ENCODE measurements at regions not wholly inside any gene's neighbourhood (a gene's known extent, or its start where the extent isn't known, plus 50 kb on each side); places are given as distances from the start of the nearest gene placed in this dataset.

DNA sequence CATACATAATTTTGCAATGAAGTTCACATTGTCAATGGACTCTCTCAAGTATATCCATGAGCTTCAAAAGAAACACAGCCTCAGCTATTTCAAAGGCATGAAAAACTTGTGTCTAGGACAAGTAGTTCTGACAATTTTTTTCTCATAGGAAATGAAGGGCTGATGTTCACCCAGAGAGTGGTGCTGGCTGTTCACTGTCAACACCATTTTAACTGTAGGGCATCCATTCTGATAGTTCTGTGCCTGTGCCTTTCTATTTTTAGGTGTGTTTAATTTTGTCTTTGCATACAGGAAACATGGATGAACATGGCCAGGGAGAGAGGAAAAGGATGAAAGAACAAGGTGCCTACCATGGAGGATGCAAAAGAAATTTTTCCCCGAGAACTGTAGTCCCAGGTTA, 135.3 kb upstream of the MAP9 start:
- DNase-seq (ENCODE audit: low read depth) = no peak
- Histone ChIP-seq H3K9me3 (ENCODE audit: control insufficient read depth, low read length) (no peaks in the 10 kb centered on the region), H3K27me3 (replicated peaks; ENCODE audit: control insufficient read depth, insufficient read depth, low read length) (no peaks in the 10 kb centered on the region), H3K4me3 (ENCODE audit: low read length) (no peak overlapping the region), H3K4me1 (ENCODE audit: control insufficient read depth, insufficient read depth, low read length) (peaks cover 18% of the 10 kb centered on the region), H3K36me3 (ENCODE audit: control insufficient read depth, insufficient read depth, low read length, severe bottlenecking) (no peaks in the 10 kb centered on the region), H3K9ac (ENCODE audit: low read length) (no peak overlapping the region)

DNA sequence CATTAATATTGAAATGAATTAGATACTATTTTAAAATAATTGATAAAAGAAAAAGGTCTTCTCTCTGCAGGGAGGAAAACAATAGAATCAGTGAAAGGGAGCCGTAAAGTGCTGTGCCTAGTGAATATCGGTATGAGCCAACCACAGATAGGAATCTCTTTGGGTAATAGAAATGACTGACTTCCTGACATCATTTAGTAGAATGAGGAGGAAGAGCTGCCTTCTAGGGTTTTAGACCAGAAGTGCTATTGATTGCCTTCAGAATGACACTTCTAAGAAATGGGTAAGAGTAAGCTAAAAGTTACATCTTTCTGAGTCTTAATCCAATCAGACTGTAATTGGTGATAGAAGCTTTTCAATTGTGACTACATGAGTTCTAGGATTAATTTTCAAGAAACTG, 134.0 kb upstream of the MAP9 start:
- H3K4me1 ChIP-seq (ENCODE audit: control insufficient read depth, insufficient read depth, low read length) = peaks cover 18% of the 10 kb centered on the region
- no peaks in the 10 kb centered on the region for H3K9me3 ChIP-seq (ENCODE audit: control insufficient read depth, low read length)
- no peak for DNase-seq (ENCODE audit: low read depth)
- no peaks in the 10 kb centered on the region for H3K27me3 ChIP-seq (replicated peaks; ENCODE audit: control insufficient read depth, insufficient read depth, low read length)
- H3K4me3 ChIP-seq (ENCODE audit: low read length) = no peak overlapping the region
- H3K36me3 ChIP-seq (ENCODE audit: control insufficient read depth, insufficient read depth, low read length, severe bottlenecking) = no peaks in the 10 kb centered on the region
- no peak overlapping the region for H3K9ac ChIP-seq (ENCODE audit: low read length)

DNA sequence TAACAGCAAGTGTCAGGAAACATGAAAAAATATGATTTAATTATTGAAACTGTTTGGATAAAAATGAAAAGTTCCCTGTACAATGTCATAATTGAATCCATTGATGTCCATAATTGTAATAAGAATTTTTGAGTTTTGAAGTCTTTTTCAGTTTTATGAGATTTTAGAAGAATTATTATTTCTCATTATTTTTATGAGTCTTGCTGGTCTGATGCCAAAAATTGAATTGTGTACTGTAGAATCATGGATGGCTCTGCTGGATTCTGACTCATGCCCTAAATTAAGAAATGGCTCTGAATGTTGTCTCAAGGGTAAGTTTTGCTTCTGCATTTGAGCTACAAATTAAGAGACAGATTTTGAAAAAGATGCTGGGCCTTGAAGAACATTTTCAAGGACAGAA, 132.8 kb upstream of the MAP9 start:
- Histone ChIP-seq H3K4me1 (ENCODE audit: control insufficient read depth, insufficient read depth, low read length) (peaks cover 18% of the 10 kb centered on the region), H3K9ac (ENCODE audit: low read length) (no peak overlapping the region), H3K4me3 (ENCODE audit: low read length) (no peak overlapping the region), H3K36me3 (ENCODE audit: control insufficient read depth, insufficient read depth, low read length, severe bottlenecking) (no peaks in the 10 kb centered on the region), H3K27me3 (replicated peaks; ENCODE audit: control insufficient read depth, insufficient read depth, low read length) (no peaks in the 10 kb centered on the region), H3K9me3 (ENCODE audit: control insufficient read depth, low read length) (no peaks in the 10 kb centered on the region)
- DNase-seq (ENCODE audit: low read depth) = peak; percentile 67

DNA sequence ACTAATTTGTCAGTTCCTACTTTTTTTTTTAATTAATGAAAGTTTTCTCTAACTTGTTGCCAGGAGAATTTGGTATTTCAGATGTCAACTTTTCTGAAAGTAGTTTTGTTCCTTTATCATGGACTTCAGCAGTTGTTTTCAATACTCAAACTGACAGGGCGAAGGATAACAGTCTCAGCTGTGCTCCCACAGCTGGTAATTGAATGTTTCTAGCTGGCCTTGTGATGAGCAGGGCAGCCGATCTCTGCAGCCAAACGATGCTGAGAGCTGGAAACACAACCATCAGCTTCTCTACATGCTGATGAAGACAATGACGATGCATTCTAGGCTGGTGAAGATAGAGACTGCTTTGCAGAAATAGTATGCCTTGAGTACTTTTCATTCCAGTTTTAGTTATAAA, 130.0 kb upstream of the MAP9 start:
- H3K4me3 ChIP-seq (ENCODE audit: low read length) = no peak overlapping the region
- H3K36me3 ChIP-seq (ENCODE audit: control insufficient read depth, insufficient read depth, low read length, severe bottlenecking) = no peaks in the 10 kb centered on the region

DNA sequence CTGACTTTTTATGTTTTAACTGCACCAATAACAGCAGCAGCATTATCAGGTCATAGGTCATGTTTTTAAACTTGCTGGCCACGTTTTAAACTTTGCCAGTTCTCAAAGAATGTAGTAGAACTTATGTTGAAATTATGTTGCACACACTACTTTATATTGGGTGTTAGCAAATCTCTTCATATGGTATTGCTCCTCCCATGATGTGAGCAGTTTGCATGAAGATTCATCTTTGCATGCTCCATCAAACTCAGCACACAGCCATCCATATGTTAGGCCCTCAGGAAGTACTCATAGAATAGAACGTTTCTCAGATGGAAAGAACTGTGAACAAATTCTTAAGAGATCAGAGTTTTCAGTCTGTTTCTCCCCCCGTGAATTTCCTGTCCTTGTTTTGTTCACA, 128.6 kb upstream of the MAP9 start:
- no peak for DNase-seq (ENCODE audit: low read depth)
- no peaks in the 10 kb centered on the region for H3K27me3 ChIP-seq (replicated peaks; ENCODE audit: control insufficient read depth, insufficient read depth, low read length)
- H3K4me1 ChIP-seq (ENCODE audit: control insufficient read depth, insufficient read depth, low read length) = peaks cover 11% of the 10 kb centered on the region
- H3K9me3 ChIP-seq (ENCODE audit: control insufficient read depth, low read length) = peaks cover 4% of the 10 kb centered on the region
- H3K9ac ChIP-seq (ENCODE audit: low read length) = no peak overlapping the region
- no peaks in the 10 kb centered on the region for H3K36me3 ChIP-seq (ENCODE audit: control insufficient read depth, insufficient read depth, low read length, severe bottlenecking)
- H3K4me3 ChIP-seq (ENCODE audit: low read length) = no peak overlapping the region

More for the DNA sequence above, 130.0 kb upstream of the MAP9 start:
- H3K4me1 ChIP-seq (ENCODE audit: control insufficient read depth, insufficient read depth, low read length) = peaks cover 11% of the 10 kb centered on the region
- no peak for DNase-seq (ENCODE audit: low read depth)
- no peaks in the 10 kb centered on the region for H3K27me3 ChIP-seq (replicated peaks; ENCODE audit: control insufficient read depth, insufficient read depth, low read length)
- H3K9me3 ChIP-seq (ENCODE audit: control insufficient read depth, low read length) = peaks cover 4% of the 10 kb centered on the region
- no peak overlapping the region for H3K9ac ChIP-seq (ENCODE audit: low read length)

DNA sequence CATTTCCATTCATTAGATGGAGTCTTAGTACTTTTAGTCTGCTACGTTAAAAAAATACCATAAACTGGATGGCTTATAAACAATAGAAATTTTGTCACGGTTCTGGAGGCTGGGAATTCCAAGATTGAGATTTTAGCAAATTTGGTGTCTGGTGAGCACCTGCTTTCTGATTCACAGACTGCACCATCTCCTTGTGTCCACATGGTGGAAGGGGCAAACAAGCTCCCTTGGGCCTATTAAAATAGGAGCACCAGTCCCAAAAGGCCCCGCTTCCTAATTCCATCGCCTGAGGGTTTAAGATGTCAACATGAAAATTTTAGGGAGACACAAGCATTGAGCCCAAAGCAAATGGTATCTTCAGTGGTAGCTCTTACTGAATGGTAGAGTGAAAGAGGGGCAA, 120.5 kb upstream of the MAP9 start:
- Histone ChIP-seq H3K36me3 (ENCODE audit: control insufficient read depth, insufficient read depth, low read length, severe bottlenecking) (no peaks in the 10 kb centered on the region), H3K4me1 (ENCODE audit: control insufficient read depth, insufficient read depth, low read length) (no peaks in the 10 kb centered on the region), H3K27me3 (replicated peaks; ENCODE audit: control insufficient read depth, insufficient read depth, low read length) (no peaks in the 10 kb centered on the region), H3K9ac (ENCODE audit: low read length) (no peak overlapping the region), H3K4me3 (ENCODE audit: low read length) (no peak overlapping the region), H3K9me3 (ENCODE audit: control insufficient read depth, low read length) (no peaks in the 10 kb centered on the region)
- DNase-seq (ENCODE audit: low read depth) = no peak

DNA sequence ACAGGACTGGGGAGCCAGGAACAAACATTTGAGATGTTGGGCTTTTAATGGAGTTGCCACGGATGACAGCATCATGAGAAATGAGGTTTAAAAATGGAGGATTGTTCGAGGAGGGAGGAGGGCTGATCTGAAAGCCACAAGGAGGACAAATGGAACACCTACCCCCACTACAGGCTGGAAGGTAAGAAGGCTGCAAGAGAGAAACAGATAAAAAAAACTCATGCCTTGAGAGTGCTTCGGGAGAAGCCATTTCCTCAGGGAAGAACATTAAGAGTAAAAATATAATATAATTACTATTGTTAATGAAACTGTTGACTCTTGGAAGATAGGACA, 119.5 kb upstream of the MAP9 start:
- Histone ChIP-seq H3K27me3 (replicated peaks; ENCODE audit: control insufficient read depth, insufficient read depth, low read length) (no peaks in the 10 kb centered on the region), H3K9ac (ENCODE audit: low read length) (no peak overlapping the region), H3K4me1 (ENCODE audit: control insufficient read depth, insufficient read depth, low read length) (peaks cover 4% of the 10 kb centered on the region), H3K36me3 (ENCODE audit: control insufficient read depth, insufficient read depth, low read length, severe bottlenecking) (no peaks in the 10 kb centered on the region), H3K9me3 (ENCODE audit: control insufficient read depth, low read length) (no peaks in the 10 kb centered on the region), H3K4me3 (ENCODE audit: low read length) (no peak overlapping the region)
- no peak for DNase-seq (ENCODE audit: low read depth)

DNA sequence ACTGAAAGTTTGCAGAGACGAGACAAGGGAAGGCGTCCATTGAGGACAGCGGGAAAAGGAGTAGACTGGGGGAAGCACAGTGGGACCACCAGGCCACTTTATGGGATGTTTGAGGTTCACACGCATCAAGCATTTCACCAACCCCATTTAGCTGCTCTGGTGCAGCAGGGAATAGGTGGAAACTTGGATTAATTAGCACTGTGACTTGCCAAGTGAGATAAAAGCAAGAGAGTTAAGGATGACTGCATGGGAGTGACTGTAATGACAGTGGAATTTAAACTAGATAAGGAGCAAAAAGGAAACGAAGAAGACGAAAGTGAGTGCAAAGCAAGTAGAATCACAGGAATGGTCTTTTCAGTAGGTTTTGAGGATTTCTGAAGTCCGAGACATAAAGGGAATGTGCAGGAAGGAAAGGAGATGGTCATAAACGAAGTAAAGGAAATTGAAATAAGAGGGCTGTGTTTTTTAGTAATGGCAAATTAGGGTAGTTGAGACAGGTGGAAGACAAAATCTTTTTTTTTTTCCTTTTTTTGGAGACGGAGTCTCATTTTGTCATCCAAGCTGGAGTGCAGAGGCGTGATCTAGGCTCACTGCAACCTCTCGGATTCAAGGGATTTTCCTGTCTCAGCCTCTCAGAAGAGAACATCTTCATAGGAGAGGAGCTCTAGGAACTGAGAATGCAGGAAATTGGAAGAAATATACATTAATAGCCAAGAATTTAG, 119.0 kb upstream of the MAP9 start:
- H3K36me3 ChIP-seq (ENCODE audit: control insufficient read depth, insufficient read depth, low read length, severe bottlenecking) = no peaks in the 10 kb centered on the region
- peaks cover 9% of the 10 kb centered on the region for H3K4me1 ChIP-seq (ENCODE audit: control insufficient read depth, insufficient read depth, low read length)
- H3K4me3 ChIP-seq (ENCODE audit: low read length) = no peak overlapping the region
- H3K27me3 ChIP-seq (replicated peaks; ENCODE audit: control insufficient read depth, insufficient read depth, low read length) = no peaks in the 10 kb centered on the region
- H3K9ac ChIP-seq (ENCODE audit: low read length) = no peak overlapping the region
- H3K9me3 ChIP-seq (ENCODE audit: control insufficient read depth, low read length) = no peaks in the 10 kb centered on the region
- no peak for DNase-seq (ENCODE audit: low read depth)

DNA sequence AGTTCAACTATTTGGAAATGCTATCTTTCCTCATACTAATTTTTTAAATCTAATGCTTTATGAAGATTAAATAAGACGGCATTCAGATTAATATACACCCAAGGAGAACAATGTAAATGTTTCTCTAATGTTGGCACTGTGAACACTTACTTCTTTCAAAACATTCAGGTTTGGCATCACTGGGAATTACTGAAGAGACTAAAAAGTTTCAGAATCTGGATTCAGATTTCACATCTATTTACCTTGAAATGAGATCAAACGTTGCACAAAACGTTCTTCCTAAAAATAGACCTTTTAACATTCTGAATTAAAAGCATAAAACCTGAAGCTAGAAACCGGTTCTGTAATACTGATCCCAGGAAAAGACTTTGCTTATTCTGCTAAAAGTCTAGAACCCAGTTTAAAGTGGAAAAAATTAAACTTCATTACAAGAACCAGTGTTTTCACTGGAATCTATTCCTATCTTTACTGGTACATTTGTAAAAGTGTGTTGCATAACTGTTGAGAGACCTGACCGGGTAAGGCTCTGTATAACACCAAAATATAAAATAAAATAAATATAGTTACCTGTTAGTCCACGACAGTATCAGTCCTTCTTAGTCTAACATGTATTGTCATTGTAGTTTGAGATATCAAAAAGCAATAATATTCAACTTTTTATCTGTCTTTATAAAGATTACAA, 117.4 kb upstream of the MAP9 start:
- Histone ChIP-seq H3K4me1 (ENCODE audit: control insufficient read depth, insufficient read depth, low read length) (peaks cover 10% of the 10 kb centered on the region), H3K36me3 (ENCODE audit: control insufficient read depth, insufficient read depth, low read length, severe bottlenecking) (no peaks in the 10 kb centered on the region), H3K9me3 (ENCODE audit: control insufficient read depth, low read length) (no peaks in the 10 kb centered on the region), H3K27me3 (replicated peaks; ENCODE audit: control insufficient read depth, insufficient read depth, low read length) (no peaks in the 10 kb centered on the region), H3K4me3 (ENCODE audit: low read length) (no peak overlapping the region), H3K9ac (ENCODE audit: low read length) (no peak overlapping the region)
- no peak for DNase-seq (ENCODE audit: low read depth)

DNA sequence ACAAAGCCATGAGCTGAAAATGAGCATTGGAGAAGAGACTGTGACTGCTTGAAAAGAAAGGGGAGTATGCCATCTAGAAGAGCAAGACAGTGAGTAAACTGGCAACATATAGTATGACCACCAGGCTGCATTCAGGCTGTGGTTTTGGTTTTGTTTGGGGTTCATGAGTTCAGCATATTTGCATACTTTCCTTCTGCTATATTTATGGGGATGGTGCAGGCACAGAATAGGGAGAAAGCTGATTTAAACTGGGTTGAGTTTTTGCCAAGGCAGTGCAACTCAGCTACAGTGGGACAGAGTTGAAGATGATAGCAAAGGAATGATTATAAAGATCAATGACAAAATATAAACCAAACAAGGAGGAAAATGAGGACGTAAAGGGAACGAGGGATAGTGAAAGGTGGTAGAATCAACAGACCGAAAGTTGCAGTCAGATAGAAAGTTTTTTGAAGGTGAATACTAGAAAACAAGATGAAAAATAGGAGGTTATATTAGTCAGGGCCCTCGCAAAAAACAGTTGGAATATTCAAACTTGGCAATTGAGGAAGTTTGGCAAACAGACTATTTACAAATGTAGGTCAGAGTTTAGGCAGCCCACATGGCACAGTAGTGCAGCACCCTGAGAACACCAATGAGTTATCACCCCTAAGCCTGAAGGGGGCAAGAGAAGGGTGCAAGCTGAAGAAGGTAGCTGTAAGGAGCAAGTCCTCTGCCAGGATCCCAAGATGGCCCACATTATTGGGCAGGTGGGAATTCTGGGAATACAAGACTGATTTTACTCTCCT, 114.8 kb upstream of the MAP9 start:
- H3K9ac ChIP-seq (ENCODE audit: low read length) = no peak overlapping the region
- H3K27me3 ChIP-seq (replicated peaks; ENCODE audit: control insufficient read depth, insufficient read depth, low read length) = no peaks in the 10 kb centered on the region
- peaks cover 10% of the 10 kb centered on the region for H3K4me1 ChIP-seq (ENCODE audit: control insufficient read depth, insufficient read depth, low read length)
- H3K4me3 ChIP-seq (ENCODE audit: low read length) = peak overlapping the region; percentile 31
- DNase-seq (ENCODE audit: low read depth) = peak; percentile 22
- H3K9me3 ChIP-seq (ENCODE audit: control insufficient read depth, low read length) = no peaks in the 10 kb centered on the region
- H3K36me3 ChIP-seq (ENCODE audit: control insufficient read depth, insufficient read depth, low read length, severe bottlenecking) = no peaks in the 10 kb centered on the region

DNA sequence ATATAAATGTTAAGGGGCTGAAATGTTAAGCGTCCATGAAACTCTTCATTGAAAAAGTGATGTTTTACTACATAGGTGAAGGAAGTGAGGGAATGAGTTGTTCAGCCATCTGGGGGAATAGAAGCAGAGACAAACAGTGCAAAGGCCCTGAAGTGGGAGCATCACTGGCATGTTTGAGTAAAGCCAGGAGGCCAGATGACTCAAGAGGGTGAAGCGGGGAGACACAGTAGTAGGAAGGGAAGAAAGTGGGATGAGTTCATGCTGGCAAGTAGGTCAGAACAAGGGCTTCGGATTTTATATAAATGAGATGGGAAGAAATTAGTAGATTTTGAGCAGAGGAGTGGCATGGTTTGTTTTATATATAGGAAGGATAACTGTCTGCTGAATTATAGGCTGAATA, 112.5 kb upstream of the MAP9 start:
- Histone ChIP-seq H3K4me3 (ENCODE audit: low read length) (no peak overlapping the region), H3K27me3 (replicated peaks; ENCODE audit: control insufficient read depth, insufficient read depth, low read length) (no peaks in the 10 kb centered on the region), H3K9ac (ENCODE audit: low read length) (no peak overlapping the region), H3K9me3 (ENCODE audit: control insufficient read depth, low read length) (no peaks in the 10 kb centered on the region), H3K36me3 (ENCODE audit: control insufficient read depth, insufficient read depth, low read length, severe bottlenecking) (no peaks in the 10 kb centered on the region), H3K4me1 (ENCODE audit: control insufficient read depth, insufficient read depth, low read length) (peaks cover 10% of the 10 kb centered on the region)
- DNase-seq (ENCODE audit: low read depth) = no peak
